ENCODE measurements at regions not wholly inside any gene's neighbourhood (a gene's known extent, or its start where the extent isn't known, plus 50 kb on each side); places are given as distances from the start of the nearest gene placed in this dataset.

GRCh38 chr2:200032895-200033294 is 77.5 kb downstream of the MAIP1 start:
- Histone ChIP-seq H3K4me3 (no peak overlapping the region), H3K27me3 (ENCODE audit: insufficient read depth) (no peaks in the 10 kb centered on the region), H2AFZ (no peak overlapping the region), H3K27ac (ENCODE audit: low read depth) (no peak overlapping the region), H3F3A (replicated peaks; ENCODE audit: low read depth) (no peaks in the 10 kb centered on the region), H3K36me3 (ENCODE audit: insufficient read depth) (0 out of 2 replicates have a peak, but pooled peaks cover 3% of the 10 kb centered on the region), H4K20me1 (replicated peaks; ENCODE audit: insufficient read depth) (no peaks in the 10 kb centered on the region), H3K79me2 (replicated peaks; ENCODE audit: insufficient read depth) (no peaks in the 10 kb centered on the region), H3K4me2 (no peak overlapping the region), H3K4me1 (ENCODE audit: insufficient read depth) (no peaks in the 10 kb centered on the region), H3K9me2 (ENCODE audit: insufficient read depth) (peaks cover 12% of the 10 kb centered on the region)
- Mint-ChIP-seq H3K36me3 (ENCODE audit: low read depth) (no peaks in the 10 kb centered on the region), H3K4me1 (no peaks in the 10 kb centered on the region), H3K9me3 (no peaks in the 10 kb centered on the region), H3K27ac (no peak overlapping the region), H3K4me3 (no peak overlapping the region), H3K27me3 (ENCODE audit: insufficient read depth, low read depth, poor library complexity) (peaks cover 1% of the 10 kb centered on the region)
- TF ChIP-seq REST (IDR thresholded peaks at IDR 0.05; ENCODE audit: unreplicated experiment) (no peak), ZNF331 (CRISPR knock-in tag; IDR thresholded peaks at IDR 0.05; ENCODE audit: low read depth) (no peak), CREB1 (CRISPR knock-in tag; IDR thresholded peaks at IDR 0.05; ENCODE audit: low read depth) (no peak), STAT1 (IDR thresholded peaks at IDR 0.05; ENCODE audit: unreplicated experiment) (no peak), CTCF (conservative IDR thresholded peaks at IDR 0.05; ENCODE audit: low read depth in 2 of 2) (no peak), EZH2phosphoT487 (IDR thresholded peaks at IDR 0.05; ENCODE audit: unreplicated experiment) (no peak), NANOG (IDR thresholded peaks at IDR 0.05; ENCODE audit: borderline replicate concordance) (no peak), JUNB (IDR thresholded peaks at IDR 0.05; ENCODE audit: unreplicated experiment) (no peak), ETS1 (IDR thresholded peaks at IDR 0.05) (no peak)
- DNase-seq (ENCODE audit: low spot score) (no peak), ATAC-seq (no peak)

- H3F3A ChIP-seq (replicated peaks; ENCODE audit: low read depth), result no peaks in the 10 kb centered on the region
- H3K4me1 ChIP-seq (ENCODE audit: insufficient read depth), result no peaks in the 10 kb centered on the region
- Mint-ChIP-seq H3K36me3 (ENCODE audit: low read depth) (no peaks in the 10 kb centered on the region), H3K9me3 (no peaks in the 10 kb centered on the region), H3K4me3 (no peak overlapping the region), H3K27me3 (ENCODE audit: insufficient read depth, low read depth, poor library complexity) (peaks cover 1% of the 10 kb centered on the region), H3K27ac (no peak overlapping the region), H3K4me1 (no peaks in the 10 kb centered on the region)
- peak overlapping the region; percentile 83 for H2AFZ ChIP-seq
- ATAC-seq (no peak), DNase-seq (ENCODE audit: low spot score) (no peak)
- H3K79me2 ChIP-seq (replicated peaks; ENCODE audit: insufficient read depth), result no peaks in the 10 kb centered on the region
- H3K9me2 ChIP-seq (ENCODE audit: insufficient read depth), result peaks cover 11% of the 10 kb centered on the region
- no peak overlapping the region for H3K4me3 ChIP-seq
- H3K36me3 ChIP-seq (ENCODE audit: insufficient read depth), result 0 out of 2 replicates have a peak, but pooled peaks cover under 1% of the 10 kb centered on the region
- no peak overlapping the region for H3K27ac ChIP-seq (ENCODE audit: low read depth)
- no peaks in the 10 kb centered on the region for H3K27me3 ChIP-seq (ENCODE audit: insufficient read depth)
- H4K20me1 ChIP-seq (replicated peaks; ENCODE audit: insufficient read depth), result no peaks in the 10 kb centered on the region
- H3K4me2 ChIP-seq, result no peak overlapping the region
- TF ChIP-seq STAT1 (IDR thresholded peaks at IDR 0.05; ENCODE audit: unreplicated experiment) (no peak), JUNB (IDR thresholded peaks at IDR 0.05; ENCODE audit: unreplicated experiment) (no peak), REST (IDR thresholded peaks at IDR 0.05; ENCODE audit: unreplicated experiment) (no peak), CREB1 (CRISPR knock-in tag; IDR thresholded peaks at IDR 0.05; ENCODE audit: low read depth) (no peak), NANOG (IDR thresholded peaks at IDR 0.05; ENCODE audit: borderline replicate concordance) (no peak)
Observed at GRCh38 chr2:200033929-200034328, 78.5 kb downstream of the MAIP1 start.

Measured in GM23338 (cell line).